HG02981 (cell line): ENCODE measurements at regions not wholly inside any gene's neighbourhood (a gene's known extent, or its start where the extent isn't known, plus 50 kb on each side); places are given as distances from the start of the nearest gene placed in this dataset.

Experiments used
- ATAC-seq: cut with Tn5 transposase; IDR thresholded peaks from one replicate; pipeline ENCODE4 v1.9.1; 2021; ENCODE audit warnings: mild to moderate bottlenecking, moderate library complexity; ENCODE audit not compliant: unreplicated experiment

DNA sequence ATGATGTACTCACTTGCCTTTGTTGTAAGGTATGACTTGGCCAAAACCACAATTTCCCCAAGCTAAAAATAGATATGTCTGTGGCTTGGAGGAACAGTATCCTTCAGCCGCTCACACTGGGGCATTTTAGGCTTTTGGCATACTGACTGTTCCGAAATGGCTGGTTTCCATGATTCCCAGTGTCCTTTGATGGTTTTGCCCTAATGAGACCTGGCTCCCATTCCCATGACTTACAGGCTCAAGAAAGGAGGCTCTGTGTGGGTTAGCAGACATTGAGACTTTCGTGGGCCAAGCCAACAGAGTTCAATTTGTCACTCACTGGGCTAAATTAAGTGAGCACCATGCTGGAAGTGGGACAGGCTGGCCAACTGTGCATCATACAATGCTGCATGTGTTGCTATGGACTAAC is 150.6 kb downstream of the CEP135 start:
- no peak for ATAC-seq

DNA sequence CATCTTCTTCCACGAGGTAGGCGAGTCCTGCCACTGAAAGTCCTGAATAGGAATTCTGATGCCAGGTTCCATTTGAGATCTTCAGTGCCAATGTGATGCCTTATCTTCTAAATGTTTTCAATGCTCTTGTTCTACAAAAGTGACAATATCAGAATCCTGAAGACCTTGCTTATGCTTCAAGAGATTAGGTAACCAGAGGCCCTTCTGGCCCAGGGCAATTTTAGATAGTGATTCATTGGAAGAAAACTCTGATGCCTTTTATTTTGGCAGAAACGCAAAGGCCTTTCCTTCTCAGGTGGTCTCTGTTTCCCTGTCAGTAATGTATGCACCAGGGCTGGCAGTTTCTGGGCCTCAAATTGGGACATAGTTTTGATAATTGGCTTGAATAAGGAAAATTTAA is 144.8 kb downstream of the CEP135 start:
- no peak for ATAC-seq

DNA sequence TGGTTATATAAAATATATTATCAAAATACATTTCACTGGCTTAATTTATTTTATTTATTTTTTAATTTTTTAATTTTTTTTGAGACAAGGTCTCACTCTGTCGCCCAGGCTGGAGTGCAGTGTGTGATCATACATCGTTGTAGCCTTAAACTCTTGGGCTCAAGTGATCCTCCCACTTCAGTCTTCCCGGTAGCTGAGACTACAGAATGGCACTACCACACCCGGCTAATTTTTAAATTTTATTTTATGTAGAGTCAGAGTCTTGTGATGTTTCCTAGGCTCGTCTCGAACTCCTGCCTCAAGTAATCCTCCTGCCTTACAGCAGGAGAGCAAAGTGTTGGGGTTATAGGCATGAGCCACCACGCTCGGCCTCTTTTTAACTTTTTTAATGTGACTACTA is 143.8 kb downstream of the CEP135 start:
- ATAC-seq, result no peak

DNA sequence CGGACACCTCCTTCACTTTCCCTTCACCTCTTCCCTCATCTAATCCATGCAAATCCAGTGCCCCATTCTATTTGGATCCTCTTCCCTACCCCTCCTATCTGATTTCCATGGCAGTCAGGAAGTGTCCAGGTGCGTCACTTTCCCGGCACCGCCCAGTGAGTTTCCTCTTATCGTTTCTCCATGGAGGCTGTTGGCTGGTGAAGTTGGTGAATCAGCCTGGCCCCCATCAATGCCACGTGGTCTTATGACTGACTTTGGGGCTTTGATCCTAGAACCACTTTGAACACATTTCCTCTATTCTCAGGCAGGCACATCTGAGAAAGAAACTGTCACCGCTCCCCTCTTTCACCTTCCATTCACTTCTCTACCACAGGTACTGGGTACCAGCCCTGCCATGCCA is 137.8 kb downstream of the CEP135 start:
- no peak for ATAC-seq

DNA sequence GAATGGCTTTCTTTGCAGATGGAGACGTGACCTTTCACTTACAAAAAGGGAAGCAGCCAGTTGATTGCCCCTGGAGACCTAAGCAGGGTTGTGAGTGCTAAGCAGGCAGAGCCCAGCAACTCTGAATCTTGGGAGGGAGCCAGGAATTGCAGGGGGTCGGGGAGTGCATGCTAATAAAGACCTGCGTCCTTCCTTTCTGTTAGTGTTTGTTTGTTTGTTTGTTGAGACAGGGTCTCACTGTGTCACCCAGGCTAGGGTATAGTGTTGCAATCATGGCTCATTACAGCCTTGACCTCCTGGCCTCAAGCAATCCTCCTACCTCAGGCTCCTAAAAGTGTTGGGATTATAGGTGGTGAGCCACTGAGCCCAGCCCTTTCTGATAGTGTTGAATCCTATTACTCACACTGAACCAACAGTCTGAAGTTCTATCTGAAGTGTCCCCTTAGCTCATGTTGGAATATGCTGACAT is 137.4 kb downstream of the CEP135 start:
- ATAC-seq, result no peak

DNA sequence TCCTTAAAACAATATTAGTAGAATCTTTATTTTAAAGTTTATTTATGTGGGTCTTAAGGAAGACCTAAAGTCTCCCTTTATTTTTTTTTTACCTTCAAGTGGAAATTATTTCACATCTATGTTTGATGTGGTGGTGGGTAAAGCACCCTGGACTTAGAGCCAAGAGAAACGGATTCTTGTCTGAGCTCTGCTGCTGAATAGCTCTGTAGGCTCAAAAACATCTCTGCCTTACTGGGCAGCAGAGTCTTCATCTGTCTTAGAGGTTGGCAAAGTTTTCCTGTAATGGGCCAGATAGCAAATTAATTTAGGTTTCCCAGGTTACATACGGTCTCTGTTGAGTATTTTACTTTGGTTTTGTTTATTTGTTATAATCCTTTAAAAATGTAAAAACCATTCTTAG is 136.5 kb downstream of the CEP135 start:
- ATAC-seq, result no peak

DNA sequence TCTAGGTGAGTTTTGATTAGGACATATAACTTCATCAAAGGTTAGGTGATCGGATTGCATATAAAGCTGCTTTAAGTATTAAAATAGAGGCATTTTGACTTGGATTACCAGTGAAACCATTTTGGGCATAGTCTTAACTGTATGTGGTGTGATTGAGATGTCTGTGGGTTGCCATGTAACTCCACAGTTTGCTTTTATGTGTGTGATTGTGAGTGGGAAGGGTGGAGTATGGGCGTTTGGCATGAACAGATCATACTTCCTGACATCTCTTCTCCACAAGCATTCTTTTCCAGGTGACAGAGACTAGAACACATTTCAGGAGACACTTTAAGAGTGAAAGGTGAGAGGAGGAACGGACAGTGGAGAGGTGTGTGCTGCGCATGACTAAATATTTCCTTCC is 136.1 kb downstream of the CEP135 start:
- ATAC-seq, result no peak
